Naive thymus-derived CD4-positive, alpha-beta T cell (primary cell): ENCODE measurements at regions not wholly inside any gene's neighbourhood (a gene's known extent, or its start where the extent isn't known, plus 50 kb on each side); places are given as distances from the start of the nearest gene placed in this dataset.

Source experiments
- ATAC-seq: fragments of 150-1000 bp; cut with Tn5 transposase; 2 replicates; pipeline ENCODE4 v1.10.0; 2021; ENCODE audit warnings: mild to moderate bottlenecking, moderate library complexity
- CTCF ChIA-PET: fragments of 350-600 bp; sonication (Branson Sonifier 250); formaldehyde crosslinking; loops from one replicate; lab custom pipeline; 2021; ENCODE audit warnings: antibody characterized with exemption; lab: Charles Lee
- POLR2A ChIA-PET: fragments of 350-600 bp; sonication (Branson Sonifier 250); formaldehyde crosslinking; loops from one replicate; lab custom pipeline; 2021; ENCODE audit warnings: antibody characterized with exemption, inconsistent platforms; lab: Charles Lee
- DNase-seq, 9 donors: peaks; one replicate each; pipeline versions ENCODE4 v3.0.0 to v3.0.0-alpha.2; 2020 to 2022; ENCODE audit warnings: mixed read lengths in 1 of 9
- H3K27ac ChIP-seq: one replicate; pipeline ENCODE4 v1.7.0; 2013; ENCODE audit warnings: mild to moderate bottlenecking, low read depth, low read length, moderate library complexity
- H3K27me3 ChIP-seq, 2 donors: one replicate each; pipeline ENCODE4 v1.7.0; 2013; ENCODE audit warnings: low read length in 2 of 2, mild to moderate bottlenecking in 2 of 2, moderate library complexity in 2 of 2; ENCODE audit not compliant: control insufficient read depth in 2 of 2, insufficient read depth in 2 of 2
- H3K36me3 ChIP-seq, 3 experiments: 1 replicate in 2 of 3; 2 replicates in 1 of 3; pipeline ENCODE4 v1.7.0; 2013; ENCODE audit warnings: low read length in 3 of 3, mild to moderate bottlenecking in 3 of 3, moderate library complexity in 1 of 3; ENCODE audit not compliant: insufficient read depth in 3 of 3, control insufficient read depth in 2 of 3
- H3K4me1 ChIP-seq, 2 donors: one replicate each; pipeline ENCODE4 v1.7.0; 2013; ENCODE audit warnings: low read length in 2 of 2, mild to moderate bottlenecking in 2 of 2, moderate library complexity in 1 of 2; ENCODE audit not compliant: control insufficient read depth in 2 of 2, insufficient read depth in 2 of 2
- H3K4me3 ChIP-seq: 2 replicates; pipeline ENCODE4 v1.7.0; 2013; ENCODE audit warnings: mild to moderate bottlenecking, low read length
- H3K9me3 ChIP-seq, 3 experiments: 1 replicate in 2 of 3; 2 replicates in 1 of 3; pipeline ENCODE4 v1.7.0; 2013; ENCODE audit warnings: low read length in 3 of 3; ENCODE audit not compliant: control insufficient read depth in 2 of 3
- H3K27ac Mint-ChIP-seq, 9 donors: one replicate each; pipeline ENCODE4 v1.8.0; 2020 to 2022; ENCODE audit warnings: mixed read lengths in 9 of 9, mild to moderate bottlenecking in 8 of 9, moderate library complexity in 5 of 9, inconsistent platforms in 2 of 9
- H3K27me3 Mint-ChIP-seq, 5 donors: one replicate each; pipeline ENCODE4 v1.8.0; 2021 to 2022; ENCODE audit warnings: mixed read lengths in 5 of 5, mild to moderate bottlenecking in 1 of 5
- H3K36me3 Mint-ChIP-seq, 5 donors: one replicate each; pipeline ENCODE4 v1.8.0; 2020 to 2022; ENCODE audit warnings: mixed read lengths in 5 of 5, mild to moderate bottlenecking in 3 of 5, inconsistent platforms in 1 of 5
- H3K4me1 Mint-ChIP-seq, 7 donors: one replicate each; pipeline ENCODE4 v1.8.0; 2020 to 2022; ENCODE audit warnings: mixed read lengths in 7 of 7, mild to moderate bottlenecking in 3 of 7, inconsistent platforms in 1 of 7
- H3K4me3 Mint-ChIP-seq, 10 donors: one replicate each; pipeline ENCODE4 v1.8.0; 2020 to 2022; ENCODE audit warnings: mild to moderate bottlenecking in 10 of 10, mixed read lengths in 10 of 10, moderate library complexity in 6 of 10, inconsistent platforms in 2 of 10
- H3K9me3 Mint-ChIP-seq, 11 donors: one replicate each; pipeline ENCODE4 v1.8.0; 2020 to 2022; ENCODE audit warnings: mixed read lengths in 11 of 11, mild to moderate bottlenecking in 4 of 11, inconsistent platforms in 1 of 11, moderate library complexity in 1 of 11
- intact Hi-C, 2 donors: fragments of 100-400 bp; cut with micrococcal nuclease; formaldehyde crosslinking; loops; one replicate each; pipeline ENCODE4 v1.15.1; 2023

- peaks cover 0 to 16% (median 3%) of the 10 kb centered on the region in 11 donors for H3K9me3 Mint-ChIP-seq
- H3K4me1 Mint-ChIP-seq, result no peaks in the 10 kb centered on the region
- ATAC-seq, result no peak
- no peak overlapping the region for H3K4me3 Mint-ChIP-seq
- no peaks in the 10 kb centered on the region for H3K36me3 Mint-ChIP-seq
- no peaks in the 10 kb centered on the region for H3K9me3 ChIP-seq
- no peaks in the 10 kb centered on the region for H3K36me3 ChIP-seq
- ChIA-PET CTCF (no interaction called here), POLR2A (no interaction called here)
- no peaks in the 10 kb centered on the region for H3K4me1 ChIP-seq
- peaks cover 0 to 39% (median 16%) of the 10 kb centered on the region in 5 donors for H3K27me3 Mint-ChIP-seq
- no peak for DNase-seq
- H3K27me3 ChIP-seq, result peaks cover 0 to 4% of the 10 kb centered on the region in 2 donors
- no peak overlapping the region for H3K27ac ChIP-seq
- no peak overlapping the region for H3K4me3 ChIP-seq
- intact Hi-C loops, result no loop called here
- no peak overlapping the region for H3K27ac Mint-ChIP-seq
Measured at GRCh38 chr22:34845391-34845790, 220.6 kb upstream of the ISX start.

GRCh38 chr22:34847072-34847471 lies 218.9 kb upstream of the ISX start:
- no peaks in the 10 kb centered on the region for H3K36me3 Mint-ChIP-seq
- no peaks in the 10 kb centered on the region for H3K36me3 ChIP-seq
- CTCF ChIA-PET, result no interaction called here
- no peak overlapping the region for H3K4me3 Mint-ChIP-seq
- H3K4me1 Mint-ChIP-seq, result no peaks in the 10 kb centered on the region
- H3K27me3 ChIP-seq, result peaks cover 0 to 4% of the 10 kb centered on the region in 2 donors
- no peaks in the 10 kb centered on the region for H3K4me1 ChIP-seq
- H3K27ac ChIP-seq, result no peak overlapping the region
- no peaks in the 10 kb centered on the region for H3K9me3 ChIP-seq
- peak overlapping the region in 1 of 9 donors; percentile 4 for H3K27ac Mint-ChIP-seq
- H3K4me3 ChIP-seq, result no peak overlapping the region
- DNase-seq, result no peak
- intact Hi-C loops, result no loop called here
- no peak for ATAC-seq
- peaks cover 0 to 16% (median 4%) of the 10 kb centered on the region in 11 donors for H3K9me3 Mint-ChIP-seq
- POLR2A ChIA-PET, result no interaction called here
- peaks cover 0 to 43% (median 11%) of the 10 kb centered on the region in 5 donors for H3K27me3 Mint-ChIP-seq

- intact Hi-C loops, result no loop called here
- Mint-ChIP-seq H3K4me1 (no peaks in the 10 kb centered on the region), H3K27me3 (peaks cover 0 to 26% (median 6%) of the 10 kb centered on the region in 5 donors), H3K27ac (no peak overlapping the region), H3K9me3 (peaks cover 0 to 8% (median 2%) of the 10 kb centered on the region in 11 donors), H3K4me3 (no peak overlapping the region), H3K36me3 (no peaks in the 10 kb centered on the region)
- no peaks in the 10 kb centered on the region for H3K4me1 ChIP-seq
- no peak overlapping the region for H3K27ac ChIP-seq
- POLR2A ChIA-PET, result no interaction called here
- no peaks in the 10 kb centered on the region for H3K36me3 ChIP-seq
- DNase-seq (no peak), ATAC-seq (no peak)
- H3K27me3 ChIP-seq, result peaks cover 0 to 4% of the 10 kb centered on the region in 2 donors
- no peak overlapping the region for H3K4me3 ChIP-seq
- H3K9me3 ChIP-seq, result no peaks in the 10 kb centered on the region
- CTCF ChIA-PET, result no interaction called here
Measured at GRCh38 chr22:34849965-34850364, 216.0 kb upstream of the ISX start.

GRCh38 chr22:34851918-34852662 lies 213.9 kb upstream of the ISX start:
- CTCF ChIA-PET, result no interaction called here
- no peaks in the 10 kb centered on the region for H3K9me3 ChIP-seq

GRCh38 chr22:34855471-34855870 lies 210.5 kb upstream of the ISX start:
- CTCF ChIA-PET, result no interaction called here
- H3K27me3 Mint-ChIP-seq, result peaks cover 0 to 5% (median 0%) of the 10 kb centered on the region in 5 donors
- Histone ChIP-seq H3K4me3 (no peak overlapping the region), H3K27ac (no peak overlapping the region), H3K9me3 (no peaks in the 10 kb centered on the region), H3K36me3 (no peaks in the 10 kb centered on the region), H3K27me3 (no peaks in the 10 kb centered on the region), H3K4me1 (no peaks in the 10 kb centered on the region)
- ATAC-seq (no peak), DNase-seq (no peak)
- no peak overlapping the region for H3K4me3 Mint-ChIP-seq
- H3K36me3 Mint-ChIP-seq, result no peaks in the 10 kb centered on the region
- POLR2A ChIA-PET, result no interaction called here
- H3K9me3 Mint-ChIP-seq, result peaks cover 0 to 7% (median 3%) of the 10 kb centered on the region in 11 donors
- no peaks in the 10 kb centered on the region for H3K4me1 Mint-ChIP-seq
- intact Hi-C loops, result no loop called here
- H3K27ac Mint-ChIP-seq, result no peak overlapping the region

More at GRCh38 chr22:34851918-34852662, 213.9 kb upstream of the ISX start:
- POLR2A ChIA-PET, result no interaction called here
- H3K27me3 Mint-ChIP-seq, result peaks cover 0 to 26% (median 6%) of the 10 kb centered on the region in 5 donors
- Histone ChIP-seq H3K4me3 (no peak overlapping the region), H3K4me1 (no peaks in the 10 kb centered on the region), H3K27ac (no peak overlapping the region), H3K36me3 (no peaks in the 10 kb centered on the region), H3K27me3 (peaks cover 0 to 4% of the 10 kb centered on the region in 2 donors)
- H3K9me3 Mint-ChIP-seq, result peaks cover 0 to 7% (median 0%) of the 10 kb centered on the region in 11 donors
- no peak for DNase-seq
- no peak overlapping the region for H3K4me3 Mint-ChIP-seq
- no peaks in the 10 kb centered on the region for H3K4me1 Mint-ChIP-seq
- no peaks in the 10 kb centered on the region for H3K36me3 Mint-ChIP-seq
- H3K27ac Mint-ChIP-seq, result no peak overlapping the region
- ATAC-seq, result no peak
- intact Hi-C loops, result no loop called here

GRCh38 chr22:34858066-34858465 lies 207.9 kb upstream of the ISX start:
- Mint-ChIP-seq H3K27me3 (peaks cover 0 to 19% (median 6%) of the 10 kb centered on the region in 5 donors), H3K4me3 (no peak overlapping the region), H3K4me1 (no peaks in the 10 kb centered on the region), H3K36me3 (no peaks in the 10 kb centered on the region), H3K27ac (no peak overlapping the region), H3K9me3 (peaks cover 0 to 16% (median 5%) of the 10 kb centered on the region in 11 donors)
- intact Hi-C loops, result no loop called here
- ATAC-seq (no peak), DNase-seq (no peak)
- H3K27ac ChIP-seq, result no peak overlapping the region
- H3K4me3 ChIP-seq, result no peak overlapping the region
- ChIA-PET CTCF (no interaction called here), POLR2A (no interaction called here)
- no peaks in the 10 kb centered on the region for H3K27me3 ChIP-seq
- no peaks in the 10 kb centered on the region for H3K36me3 ChIP-seq
- no peaks in the 10 kb centered on the region for H3K9me3 ChIP-seq
- no peaks in the 10 kb centered on the region for H3K4me1 ChIP-seq

- Mint-ChIP-seq H3K36me3 (no peaks in the 10 kb centered on the region), H3K27me3 (peaks cover 0 to 25% (median 15%) of the 10 kb centered on the region in 5 donors), H3K27ac (no peak overlapping the region), H3K4me1 (no peaks in the 10 kb centered on the region), H3K4me3 (no peak overlapping the region), H3K9me3 (peaks cover 0 to 18% (median 5%) of the 10 kb centered on the region in 11 donors)
- intact Hi-C loops, result no loop called here
- no peak overlapping the region for H3K4me3 ChIP-seq
- H3K9me3 ChIP-seq, result no peaks in the 10 kb centered on the region
- no peaks in the 10 kb centered on the region for H3K4me1 ChIP-seq
- CTCF ChIA-PET, result no interaction called here
- no peaks in the 10 kb centered on the region for H3K27me3 ChIP-seq
- DNase-seq, result no peak
- POLR2A ChIA-PET, result no interaction called here
- H3K36me3 ChIP-seq, result no peaks in the 10 kb centered on the region
- no peak overlapping the region for H3K27ac ChIP-seq
- ATAC-seq, result no peak
Measured at GRCh38 chr22:34861787-34862186, 204.2 kb upstream of the ISX start.
